Smooth muscle cell (in vitro differentiated cells): ENCODE measurements at regions not wholly inside any gene's neighbourhood (a gene's known extent, or its start where the extent isn't known, plus 50 kb on each side); places are given as distances from the start of the nearest gene placed in this dataset.
A peak's percentile ranks its signal among the peaks of the same experiment; 100 is the strongest.

Source experiments
- DNase-seq: peaks from one replicate; lab custom pipeline; 2025; ENCODE audit not compliant: unreplicated experiment; lab: John Stamatoyannopoulos, UW
- H2AFZ ChIP-seq: fragments of 200-600 bp; sonication (generic); 2 replicates; pipeline ENCODE4 v1.6.0; 2016; ENCODE audit warnings: antibody characterized with exemption, low read depth, mild to moderate bottlenecking
- H3F3A ChIP-seq: fragments of 200-600 bp; sonication (generic); 2 replicates; pipeline ENCODE4 v1.6.0; 2017; ENCODE audit warnings: antibody characterized with exemption, low read depth
- H3K27ac ChIP-seq: fragments of 200-600 bp; sonication (generic); 2 replicates; pipeline ENCODE4 v1.5.1; 2016; ENCODE audit warnings: low read depth, mild to moderate bottlenecking
- H3K27me3 ChIP-seq: fragments of 200-600 bp; sonication (generic); 2 replicates; pipeline ENCODE4 v1.6.1; 2016; ENCODE audit warnings: low read depth, mild to moderate bottlenecking
- H3K36me3 ChIP-seq: fragments of 200-600 bp; sonication (generic); 2 replicates; pipeline ENCODE4 v1.5.1; 2016; ENCODE audit warnings: low read depth
- H3K4me1 ChIP-seq: fragments of 200-600 bp; sonication (generic); 2 replicates; pipeline ENCODE4 v1.5.1; 2016; ENCODE audit warnings: low read depth
- H3K4me2 ChIP-seq: fragments of 200-600 bp; sonication (generic); 2 replicates; pipeline ENCODE4 v1.6.0; 2016; ENCODE audit warnings: mild to moderate bottlenecking
- H3K4me3 ChIP-seq: fragments of 200-600 bp; sonication (generic); 2 replicates; pipeline ENCODE4 v1.5.1; 2016; ENCODE audit warnings: mild to moderate bottlenecking
- H3K79me2 ChIP-seq: fragments of 200-600 bp; sonication (generic); 2 replicates; pipeline ENCODE4 v1.6.0; 2016; ENCODE audit warnings: low read depth, mild to moderate bottlenecking
- H3K9ac ChIP-seq: fragments of 200-600 bp; sonication (generic); 2 replicates; pipeline ENCODE4 v1.6.0; 2016; ENCODE audit warnings: low read depth
- H3K9me3 ChIP-seq: fragments of 200-600 bp; sonication (generic); replicated peaks from 2 replicates; pipeline ENCODE4 v1.5.1; 2016; ENCODE audit warnings: low read depth
- H4K20me1 ChIP-seq: fragments of 200-600 bp; sonication (generic); 2 replicates; pipeline ENCODE4 v1.6.0; 2016; ENCODE audit warnings: low read depth
- WGBS: methylation state at CpG from one replicate; pipeline ENCODE4 v1.1.7; 2016; ENCODE audit warnings: low lambda C conversion rate; 5-methylcytosine and 5-hydroxymethylcytosine counted together
- TF ChIP-seq, protein P1 (sequence below): fragments of 200-600 bp; sonication (generic); IDR thresholded peaks from 2 replicates; pipeline ENCODE4 v1.5.1; 2017; ENCODE audit warnings: borderline replicate concordance, mild to moderate bottlenecking, antibody characterized with exemption; ENCODE audit not compliant: insufficient read depth, poor library complexity, severe bottlenecking

DNA sequence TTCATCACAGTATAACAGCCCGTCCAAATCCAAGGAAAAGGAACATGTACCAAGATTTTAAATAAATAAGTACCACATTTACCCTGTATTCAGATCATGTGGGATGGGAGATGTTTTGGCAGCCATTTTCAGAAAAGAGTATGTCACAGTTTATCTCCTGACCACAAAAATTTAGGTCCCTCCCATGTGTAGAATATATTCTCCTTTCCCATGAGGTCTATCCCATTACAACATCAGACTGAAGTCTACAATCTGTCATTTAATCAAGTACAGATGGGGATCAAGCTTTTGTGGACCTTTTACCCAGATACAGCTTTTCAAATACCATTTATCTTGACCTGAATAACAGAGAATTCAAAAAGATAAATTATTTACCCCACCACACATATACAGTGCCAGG, 444.5 kb downstream of the PLOD2 start:
- no peaks in the 10 kb centered on the region for H3K9me3 ChIP-seq
- H3K9ac ChIP-seq = no peak overlapping the region
- TF ChIP-seq, protein P1, sequence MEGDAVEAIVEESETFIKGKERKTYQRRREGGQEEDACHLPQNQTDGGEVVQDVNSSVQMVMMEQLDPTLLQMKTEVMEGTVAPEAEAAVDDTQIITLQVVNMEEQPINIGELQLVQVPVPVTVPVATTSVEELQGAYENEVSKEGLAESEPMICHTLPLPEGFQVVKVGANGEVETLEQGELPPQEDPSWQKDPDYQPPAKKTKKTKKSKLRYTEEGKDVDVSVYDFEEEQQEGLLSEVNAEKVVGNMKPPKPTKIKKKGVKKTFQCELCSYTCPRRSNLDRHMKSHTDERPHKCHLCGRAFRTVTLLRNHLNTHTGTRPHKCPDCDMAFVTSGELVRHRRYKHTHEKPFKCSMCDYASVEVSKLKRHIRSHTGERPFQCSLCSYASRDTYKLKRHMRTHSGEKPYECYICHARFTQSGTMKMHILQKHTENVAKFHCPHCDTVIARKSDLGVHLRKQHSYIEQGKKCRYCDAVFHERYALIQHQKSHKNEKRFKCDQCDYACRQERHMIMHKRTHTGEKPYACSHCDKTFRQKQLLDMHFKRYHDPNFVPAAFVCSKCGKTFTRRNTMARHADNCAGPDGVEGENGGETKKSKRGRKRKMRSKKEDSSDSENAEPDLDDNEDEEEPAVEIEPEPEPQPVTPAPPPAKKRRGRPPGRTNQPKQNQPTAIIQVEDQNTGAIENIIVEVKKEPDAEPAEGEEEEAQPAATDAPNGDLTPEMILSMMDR = no peak
- no peaks in the 10 kb centered on the region for H3K79me2 ChIP-seq
- H3K4me2 ChIP-seq = no peak overlapping the region
- 96% methylated on average over 1 of the region's 1 CpG for WGBS
- no peaks in the 10 kb centered on the region for H3F3A ChIP-seq
- no peak overlapping the region for H3K4me3 ChIP-seq
- DNase-seq = no peak
- H2AFZ ChIP-seq = no peak overlapping the region
- H3K27me3 ChIP-seq = no peaks in the 10 kb centered on the region
- no peaks in the 10 kb centered on the region for H4K20me1 ChIP-seq
- no peak overlapping the region for H3K27ac ChIP-seq
- H3K36me3 ChIP-seq = no peaks in the 10 kb centered on the region
- H3K4me1 ChIP-seq = peaks cover 8% of the 10 kb centered on the region

DNA sequence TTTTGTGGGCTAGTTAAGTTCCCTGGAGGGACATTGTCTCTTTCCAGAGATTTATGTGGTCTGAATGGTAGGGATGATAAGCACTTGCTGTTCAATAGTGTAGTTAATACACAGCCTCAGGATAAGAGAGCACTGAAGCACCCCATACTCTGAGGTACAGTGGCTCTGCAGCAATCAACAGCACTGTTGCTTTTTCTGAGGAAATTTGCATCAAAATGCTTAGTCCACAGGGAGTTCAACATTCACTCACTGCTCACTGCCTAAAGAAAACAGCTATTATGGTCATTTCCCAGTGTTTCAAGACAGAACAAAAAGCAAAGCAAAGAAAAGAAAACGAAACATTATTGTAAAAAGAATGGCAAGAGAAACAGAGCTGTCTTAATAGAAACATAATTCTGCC, 441.9 kb downstream of the PLOD2 start:
- WGBS = 58% methylated on average over 1 of the region's 1 CpG
- no peaks in the 10 kb centered on the region for H3K79me2 ChIP-seq
- no peak overlapping the region for H3K9ac ChIP-seq
- H3K36me3 ChIP-seq = no peaks in the 10 kb centered on the region
- no peaks in the 10 kb centered on the region for H3F3A ChIP-seq
- H3K27ac ChIP-seq = no peak overlapping the region
- H3K4me2 ChIP-seq = no peak overlapping the region
- H3K4me3 ChIP-seq = no peak overlapping the region
- H3K4me1 ChIP-seq = peaks cover 8% of the 10 kb centered on the region
- no peak for DNase-seq
- TF ChIP-seq, protein P1 = no peak
- no peaks in the 10 kb centered on the region for H3K9me3 ChIP-seq
- H4K20me1 ChIP-seq = no peaks in the 10 kb centered on the region
- H2AFZ ChIP-seq = peak overlapping the region; percentile 82
- no peaks in the 10 kb centered on the region for H3K27me3 ChIP-seq

DNA sequence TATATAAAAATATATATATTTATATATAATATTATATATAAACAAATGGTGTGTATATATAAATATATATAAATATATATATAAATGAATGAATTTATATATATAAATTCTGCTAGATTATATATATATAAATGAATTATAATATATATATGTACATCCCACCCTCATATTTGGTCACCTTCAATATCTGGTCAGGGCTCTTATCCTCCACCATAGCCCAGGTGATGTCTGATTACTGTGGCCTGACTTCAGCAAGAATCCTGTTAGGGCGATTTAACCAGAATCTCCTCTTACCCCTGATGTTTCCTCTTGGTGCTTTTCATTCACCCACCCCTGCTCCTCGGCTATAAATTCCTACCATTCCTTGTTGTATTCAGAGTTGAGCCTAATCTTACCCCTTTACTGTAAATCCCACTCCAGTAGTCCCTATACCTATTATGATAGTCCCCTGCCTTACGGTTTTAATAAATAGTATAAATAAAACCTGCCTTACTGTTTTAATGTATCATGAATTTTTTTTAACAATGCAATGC, 439.6 kb downstream of the PLOD2 start:
- DNase-seq = no peak
- Histone ChIP-seq H2AFZ (no peak overlapping the region), H3K4me2 (no peak overlapping the region), H4K20me1 (no peaks in the 10 kb centered on the region), H3K9ac (no peak overlapping the region), H3K79me2 (no peaks in the 10 kb centered on the region), H3K27me3 (no peaks in the 10 kb centered on the region), H3K27ac (no peak overlapping the region), H3K4me3 (no peak overlapping the region), H3F3A (no peaks in the 10 kb centered on the region), H3K9me3 (no peaks in the 10 kb centered on the region), H3K4me1 (peaks cover 8% of the 10 kb centered on the region), H3K36me3 (no peaks in the 10 kb centered on the region)
- WGBS = 84% methylated on average over 3 of the region's 3 CpGs
- TF ChIP-seq, protein P1 = no peak

DNA sequence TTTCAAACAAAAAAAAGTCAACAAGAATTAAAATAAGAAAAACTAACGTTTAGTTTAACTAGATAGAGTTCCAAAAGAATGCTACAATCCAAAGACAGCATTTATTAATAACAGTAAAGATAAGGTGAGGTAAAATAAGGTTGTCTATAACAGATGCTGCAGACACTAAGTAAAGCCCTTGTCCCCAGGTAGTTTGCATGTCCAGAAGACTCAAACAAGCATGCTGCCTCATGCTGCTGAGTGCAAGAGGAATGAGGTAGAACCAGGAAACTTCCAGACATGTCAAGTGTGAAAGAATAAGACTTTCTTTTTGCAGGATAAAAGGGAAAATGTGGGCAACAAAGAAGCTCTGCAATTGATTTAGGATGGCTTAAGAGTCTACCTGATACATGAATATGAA, 439.2 kb downstream of the PLOD2 start:
- no peak for DNase-seq
- Histone ChIP-seq H3K27ac (no peak overlapping the region), H3K4me3 (no peak overlapping the region), H3K4me2 (no peak overlapping the region), H3K36me3 (no peaks in the 10 kb centered on the region), H3K79me2 (no peaks in the 10 kb centered on the region), H3K9ac (no peak overlapping the region), H3K4me1 (peaks cover 8% of the 10 kb centered on the region), H2AFZ (peak overlapping the region; percentile 77), H4K20me1 (no peaks in the 10 kb centered on the region), H3F3A (no peaks in the 10 kb centered on the region), H3K27me3 (no peaks in the 10 kb centered on the region), H3K9me3 (no peaks in the 10 kb centered on the region)
- TF ChIP-seq, protein P1 = no peak
- 80% methylated on average over 1 of the region's 1 CpG for WGBS
